ENCODE measurements at regions not wholly inside any gene's neighbourhood (a gene's known extent, or its start where the extent isn't known, plus 50 kb on each side); places are given as distances from the start of the nearest gene placed in this dataset.
"Not testable (repeated sequence)": the region's sequence is repeated elsewhere in the genome, so short reads cannot be mapped to it uniquely, and the experiment has no call there.

DNA sequence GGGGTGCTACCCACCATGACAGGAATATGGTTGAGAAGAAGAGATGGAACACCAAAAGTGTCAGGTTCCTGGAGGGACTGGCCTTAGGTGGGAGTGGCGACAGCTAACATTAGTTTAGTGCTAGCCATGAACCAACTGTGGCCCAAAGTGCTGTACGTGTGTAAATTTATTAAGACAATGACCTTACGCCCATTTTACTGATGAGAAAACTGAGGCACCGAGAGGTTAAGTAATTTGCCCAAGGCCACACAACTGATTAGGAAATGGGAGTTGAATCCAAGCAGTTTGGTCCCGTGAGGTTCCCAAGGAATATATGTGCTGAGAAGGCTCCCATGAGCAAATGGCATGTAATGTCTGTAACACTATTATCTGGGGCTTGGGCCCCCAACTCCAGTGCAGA, 109.5 kb upstream of the SLC1A4 start:
- Histone ChIP-seq H3K4me3 (ENCODE audit: low read length) (no peak overlapping the region), H3K27ac (ENCODE audit: low read length) (no peak overlapping the region), H3K9me3 (ENCODE audit: control insufficient read depth, low read depth, low read length) (no peaks in the 10 kb centered on the region), H3K9ac (ENCODE audit: low read length) (no peak overlapping the region), H3K27me3 (ENCODE audit: control insufficient read depth, insufficient read depth, low read length) (no peaks in the 10 kb centered on the region), H3K4me1 (ENCODE audit: control insufficient read depth, low read depth, low read length) (peaks cover 24% of the 10 kb centered on the region), H3K36me3 (ENCODE audit: control insufficient read depth, low read depth, low read length) (no peaks in the 10 kb centered on the region)

DNA sequence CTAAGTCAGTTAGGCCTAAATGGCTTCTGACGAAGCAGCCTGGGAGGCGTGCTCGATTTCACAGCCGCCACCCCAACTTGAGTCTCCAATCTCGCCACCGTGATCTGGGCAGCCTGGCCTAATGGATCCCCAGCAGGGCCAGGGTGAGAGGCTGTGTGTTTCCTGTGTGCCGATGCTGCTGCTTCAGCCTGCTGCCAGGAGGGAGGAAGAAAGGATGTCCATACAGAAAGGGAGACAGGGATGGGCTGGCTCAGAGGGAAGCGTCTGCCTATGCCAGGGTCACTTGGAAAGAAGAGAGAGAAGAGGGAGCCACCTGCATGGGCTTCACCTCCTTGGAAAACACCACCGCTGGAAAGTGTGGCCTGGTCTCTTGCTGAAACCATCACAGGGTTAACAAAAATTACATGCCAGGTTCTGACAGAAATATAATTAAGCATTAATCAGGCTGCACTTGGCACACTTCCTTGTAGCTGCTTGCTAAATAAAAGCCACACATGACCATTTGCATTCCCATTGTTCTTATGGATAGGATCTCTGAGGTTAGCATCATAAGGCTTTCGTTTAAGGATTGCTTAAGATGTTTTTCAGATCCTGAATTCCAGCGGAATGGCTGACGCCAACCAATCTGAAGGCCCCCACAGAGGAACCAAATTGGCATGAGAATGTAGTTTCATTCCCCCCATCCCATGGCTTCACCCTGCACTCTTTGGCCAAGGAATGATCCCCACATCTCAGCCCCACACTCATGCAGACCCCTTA, 108.8 kb upstream of the SLC1A4 start:
- H3K9ac ChIP-seq (ENCODE audit: low read length): no peak overlapping the region
- H3K27me3 ChIP-seq (ENCODE audit: control insufficient read depth, insufficient read depth, low read length): no peaks in the 10 kb centered on the region
- peak overlapping the region; percentile 6 for H3K4me3 ChIP-seq (ENCODE audit: low read length)
- H3K36me3 ChIP-seq (ENCODE audit: control insufficient read depth, low read depth, low read length): no peaks in the 10 kb centered on the region
- H3K4me1 ChIP-seq (ENCODE audit: control insufficient read depth, low read depth, low read length): peaks cover 23% of the 10 kb centered on the region
- no peaks in the 10 kb centered on the region for H3K9me3 ChIP-seq (ENCODE audit: control insufficient read depth, low read depth, low read length)
- no peak overlapping the region for H3K27ac ChIP-seq (ENCODE audit: low read length)

DNA sequence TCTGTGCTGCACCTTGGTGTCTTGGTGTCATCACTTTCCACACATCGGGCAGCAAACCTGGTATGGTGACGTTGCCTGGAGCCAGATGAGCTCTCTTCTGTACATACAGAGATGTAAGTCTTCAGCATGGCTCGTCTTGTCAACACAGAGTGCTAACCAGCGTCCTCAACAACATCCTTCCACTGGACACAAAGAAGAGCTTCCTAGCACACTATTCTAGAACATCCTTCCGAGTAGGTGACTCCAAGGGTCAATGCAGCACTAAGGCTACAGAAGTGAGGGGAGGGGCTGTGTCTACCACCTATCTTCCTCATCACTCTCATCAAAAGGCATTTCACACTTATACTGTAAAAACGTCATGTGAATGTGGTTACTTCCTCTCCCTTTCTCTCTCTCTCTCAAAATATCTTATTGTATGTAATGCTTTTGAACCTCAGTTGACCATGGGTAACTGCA, 108.1 kb upstream of the SLC1A4 start:
- Histone ChIP-seq H3K4me3 (ENCODE audit: low read length) (peak overlapping the region; percentile 6), H3K9ac (ENCODE audit: low read length) (no peak overlapping the region), H3K27me3 (ENCODE audit: control insufficient read depth, insufficient read depth, low read length) (no peaks in the 10 kb centered on the region), H3K27ac (ENCODE audit: low read length) (no peak overlapping the region), H3K36me3 (ENCODE audit: control insufficient read depth, low read depth, low read length) (no peaks in the 10 kb centered on the region), H3K9me3 (ENCODE audit: control insufficient read depth, low read depth, low read length) (no peaks in the 10 kb centered on the region), H3K4me1 (ENCODE audit: control insufficient read depth, low read depth, low read length) (peaks cover 18% of the 10 kb centered on the region)

DNA sequence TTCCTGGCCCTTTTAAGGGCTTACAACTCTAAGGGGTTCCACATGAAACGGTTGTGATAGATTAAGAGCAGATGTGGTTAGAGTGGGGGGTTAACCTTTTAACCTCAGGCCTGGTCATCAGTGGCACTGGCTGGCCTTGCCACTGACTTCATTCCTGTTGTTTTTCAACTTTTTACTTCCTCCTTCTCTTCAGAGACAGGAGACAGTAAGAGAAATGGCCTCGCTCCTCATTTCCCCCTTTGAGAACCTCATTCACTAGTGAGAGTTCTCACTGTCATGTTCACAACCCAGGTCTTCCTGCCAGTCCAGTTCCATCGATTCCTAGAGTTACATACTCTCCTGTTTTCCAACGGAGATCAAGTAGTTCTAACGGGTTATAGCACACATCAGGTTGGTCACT, 101.6 kb upstream of the SLC1A4 start:
- H3K4me3 ChIP-seq (ENCODE audit: low read length): no peak overlapping the region
- no peak overlapping the region for H3K27ac ChIP-seq (ENCODE audit: low read length)
- H3K9me3 ChIP-seq (ENCODE audit: control insufficient read depth, low read depth, low read length): no peaks in the 10 kb centered on the region
- no peak overlapping the region for H3K9ac ChIP-seq (ENCODE audit: low read length)
- no peaks in the 10 kb centered on the region for H3K36me3 ChIP-seq (ENCODE audit: control insufficient read depth, low read depth, low read length)
- H3K4me1 ChIP-seq (ENCODE audit: control insufficient read depth, low read depth, low read length): no peaks in the 10 kb centered on the region
- no peaks in the 10 kb centered on the region for H3K27me3 ChIP-seq (ENCODE audit: control insufficient read depth, insufficient read depth, low read length)

DNA sequence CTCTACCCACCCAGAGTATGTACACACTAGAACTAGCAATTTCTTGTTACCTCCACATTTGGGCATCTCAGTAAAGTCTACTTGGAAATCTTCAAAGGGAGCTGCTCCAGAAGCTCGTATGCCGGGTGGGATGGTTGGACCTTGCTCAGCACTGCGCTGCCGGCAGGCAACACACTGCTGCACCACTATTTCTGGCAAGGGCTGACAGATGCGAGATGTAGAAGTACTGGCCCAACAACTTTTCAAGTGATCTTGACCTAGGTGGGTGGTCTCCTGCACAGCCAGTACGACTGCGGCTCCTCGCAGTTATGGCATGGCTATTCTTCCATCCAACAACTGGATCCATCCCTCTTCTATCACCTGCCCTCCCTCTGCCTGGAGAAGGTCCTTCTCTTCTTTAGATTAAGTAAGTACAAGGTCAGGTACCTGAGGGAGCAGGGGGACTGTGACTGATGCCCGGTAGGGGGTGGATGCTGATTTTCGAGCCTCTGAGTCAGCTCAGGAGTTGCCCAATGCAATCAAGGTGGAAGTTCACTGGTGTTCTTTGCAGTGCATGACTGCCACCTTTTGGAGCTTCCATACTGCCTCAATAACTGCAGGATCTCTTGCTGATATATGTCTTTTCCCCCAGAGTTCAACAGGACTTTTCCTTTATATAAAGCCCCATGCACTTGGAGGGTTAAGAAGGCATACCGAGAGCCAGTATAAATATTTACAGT, 100.4 kb upstream of the SLC1A4 start:
- H3K9me3 ChIP-seq (ENCODE audit: control insufficient read depth, low read depth, low read length): no peaks in the 10 kb centered on the region
- no peaks in the 10 kb centered on the region for H3K4me1 ChIP-seq (ENCODE audit: control insufficient read depth, low read depth, low read length)
- H3K36me3 ChIP-seq (ENCODE audit: control insufficient read depth, low read depth, low read length): no peaks in the 10 kb centered on the region
- H3K4me3 ChIP-seq (ENCODE audit: low read length): no peak overlapping the region
- no peak overlapping the region for H3K27ac ChIP-seq (ENCODE audit: low read length)
- no peaks in the 10 kb centered on the region for H3K27me3 ChIP-seq (ENCODE audit: control insufficient read depth, insufficient read depth, low read length)
- no peak overlapping the region for H3K9ac ChIP-seq (ENCODE audit: low read length)

DNA sequence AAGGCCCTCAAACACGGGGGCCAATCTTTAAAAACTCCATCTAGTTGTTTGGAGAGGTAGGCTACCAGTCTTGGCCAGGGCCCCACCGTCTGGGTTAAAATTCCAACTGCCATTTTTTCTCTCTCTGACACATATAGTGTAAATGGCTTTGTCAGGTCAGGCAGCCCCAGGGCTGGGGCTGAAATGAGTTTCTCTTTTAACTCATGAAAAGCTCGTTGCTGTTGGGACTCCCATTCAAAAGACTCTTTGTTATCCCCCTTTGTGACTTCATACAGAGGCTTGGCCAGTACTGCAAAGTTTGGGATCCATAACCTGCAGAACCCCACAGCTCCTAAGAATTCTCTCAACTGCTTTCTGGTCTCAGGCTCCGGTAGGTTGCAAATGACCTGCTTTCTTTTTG, 99.4 kb upstream of the SLC1A4 start:
- H3K9ac ChIP-seq (ENCODE audit: low read length): no peak overlapping the region
- no peaks in the 10 kb centered on the region for H3K4me1 ChIP-seq (ENCODE audit: control insufficient read depth, low read depth, low read length)
- no peaks in the 10 kb centered on the region for H3K36me3 ChIP-seq (ENCODE audit: control insufficient read depth, low read depth, low read length)
- H3K4me3 ChIP-seq (ENCODE audit: low read length): no peak overlapping the region
- no peaks in the 10 kb centered on the region for H3K27me3 ChIP-seq (ENCODE audit: control insufficient read depth, insufficient read depth, low read length)
- H3K27ac ChIP-seq (ENCODE audit: low read length): no peak overlapping the region
- no peaks in the 10 kb centered on the region for H3K9me3 ChIP-seq (ENCODE audit: control insufficient read depth, low read depth, low read length)

DNA sequence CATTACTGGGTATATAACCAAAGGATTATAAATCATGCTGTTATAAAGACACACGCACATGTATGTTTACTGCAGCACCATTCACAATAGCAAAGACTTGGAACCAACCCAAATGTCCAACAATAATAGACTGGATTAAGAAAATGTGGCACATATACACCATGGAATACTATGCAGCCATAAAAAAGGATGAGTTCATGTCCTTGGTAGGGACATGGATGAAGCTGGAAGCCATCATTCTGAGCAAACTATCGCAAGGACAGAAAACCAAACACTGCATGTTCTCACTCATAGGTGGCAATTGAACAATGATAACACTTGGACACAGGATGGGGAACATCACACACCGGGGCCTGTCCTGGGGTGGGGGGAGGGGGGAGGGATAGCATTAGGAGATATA, 92.6 kb upstream of the SLC1A4 start:
- not testable (repeated sequence) for H3K9me3 ChIP-seq (ENCODE audit: control insufficient read depth, low read depth, low read length)

DNA sequence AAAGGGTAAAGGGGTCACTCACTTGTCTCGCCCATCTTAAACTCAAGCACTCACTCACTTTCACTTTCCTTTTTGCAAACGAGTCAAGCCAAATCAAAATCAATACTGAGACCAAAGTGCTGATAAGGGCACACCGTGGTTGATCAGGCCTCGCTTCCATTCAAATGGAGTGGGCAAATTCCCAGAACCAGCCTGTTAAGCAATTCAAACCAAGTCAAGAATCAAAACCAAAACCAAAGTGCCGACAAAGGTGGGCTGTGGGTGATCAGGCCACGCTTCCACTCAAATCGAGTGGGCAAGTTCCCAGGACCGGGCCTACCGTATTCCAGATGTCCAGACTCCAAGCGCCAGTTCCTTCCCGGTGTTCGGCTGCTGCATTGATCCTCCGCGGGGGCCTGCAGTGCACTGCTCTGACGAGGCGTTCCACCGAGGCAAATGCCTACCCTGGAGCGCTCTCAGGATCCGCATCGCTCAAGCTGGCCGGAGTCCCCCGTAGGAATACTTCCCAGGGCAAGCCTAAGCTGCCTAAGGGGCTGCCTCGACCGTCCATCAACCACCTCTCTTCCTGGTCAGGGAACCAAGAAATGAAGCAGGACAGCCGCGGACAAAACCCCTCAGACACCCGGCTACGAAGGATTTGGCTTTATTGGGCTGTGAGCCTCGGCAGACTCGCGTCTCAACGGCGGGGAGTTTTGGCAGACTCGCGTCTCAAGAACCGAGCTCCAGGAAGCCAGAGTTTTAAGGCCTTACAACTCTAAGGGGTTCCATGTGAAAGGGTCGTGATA, 89.9 kb upstream of the SLC1A4 start:
- Histone ChIP-seq H3K9ac (ENCODE audit: low read length) (no peak overlapping the region), H3K27ac (ENCODE audit: low read length) (no peak overlapping the region), H3K4me1 (ENCODE audit: control insufficient read depth, low read depth, low read length) (no peaks in the 10 kb centered on the region), H3K9me3 (ENCODE audit: control insufficient read depth, low read depth, low read length) (no peaks in the 10 kb centered on the region), H3K4me3 (ENCODE audit: low read length) (no peak overlapping the region), H3K27me3 (ENCODE audit: control insufficient read depth, insufficient read depth, low read length) (no peaks in the 10 kb centered on the region), H3K36me3 (ENCODE audit: control insufficient read depth, low read depth, low read length) (no peaks in the 10 kb centered on the region)

More for the DNA sequence above, 92.6 kb upstream of the SLC1A4 start:
- H3K36me3 ChIP-seq (ENCODE audit: control insufficient read depth, low read depth, low read length); H3K27me3 ChIP-seq (ENCODE audit: control insufficient read depth, insufficient read depth, low read length); H3K4me1 ChIP-seq (ENCODE audit: control insufficient read depth, low read depth, low read length); H3K4me3 ChIP-seq (ENCODE audit: low read length); H3K9ac ChIP-seq (ENCODE audit: low read length); H3K27ac ChIP-seq (ENCODE audit: low read length): not testable (repeated sequence)

DNA sequence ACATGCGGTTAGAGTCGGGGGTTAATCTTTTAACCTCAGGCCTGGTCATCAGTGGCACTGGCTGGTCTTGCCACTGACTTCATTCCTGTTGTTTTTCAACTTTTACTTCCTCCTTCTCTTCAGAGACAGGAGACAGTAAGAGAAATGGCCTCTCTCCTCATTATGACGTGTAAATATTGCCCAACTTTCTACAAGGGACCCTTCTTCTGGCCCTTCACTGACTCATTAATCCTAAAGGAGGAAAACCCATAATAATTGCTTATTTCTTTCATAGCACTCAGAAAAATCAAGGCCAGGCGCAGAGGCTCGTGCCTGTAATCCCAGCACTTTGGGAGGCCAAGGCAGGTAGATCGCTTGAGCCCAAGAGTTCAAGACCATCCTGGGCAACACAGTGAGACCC, 89.3 kb upstream of the SLC1A4 start:
- H3K27me3 ChIP-seq (ENCODE audit: control insufficient read depth, insufficient read depth, low read length); H3K27ac ChIP-seq (ENCODE audit: low read length); H3K4me3 ChIP-seq (ENCODE audit: low read length); H3K9me3 ChIP-seq (ENCODE audit: control insufficient read depth, low read depth, low read length); H3K4me1 ChIP-seq (ENCODE audit: control insufficient read depth, low read depth, low read length); H3K9ac ChIP-seq (ENCODE audit: low read length); H3K36me3 ChIP-seq (ENCODE audit: control insufficient read depth, low read depth, low read length): not testable (repeated sequence)

DNA sequence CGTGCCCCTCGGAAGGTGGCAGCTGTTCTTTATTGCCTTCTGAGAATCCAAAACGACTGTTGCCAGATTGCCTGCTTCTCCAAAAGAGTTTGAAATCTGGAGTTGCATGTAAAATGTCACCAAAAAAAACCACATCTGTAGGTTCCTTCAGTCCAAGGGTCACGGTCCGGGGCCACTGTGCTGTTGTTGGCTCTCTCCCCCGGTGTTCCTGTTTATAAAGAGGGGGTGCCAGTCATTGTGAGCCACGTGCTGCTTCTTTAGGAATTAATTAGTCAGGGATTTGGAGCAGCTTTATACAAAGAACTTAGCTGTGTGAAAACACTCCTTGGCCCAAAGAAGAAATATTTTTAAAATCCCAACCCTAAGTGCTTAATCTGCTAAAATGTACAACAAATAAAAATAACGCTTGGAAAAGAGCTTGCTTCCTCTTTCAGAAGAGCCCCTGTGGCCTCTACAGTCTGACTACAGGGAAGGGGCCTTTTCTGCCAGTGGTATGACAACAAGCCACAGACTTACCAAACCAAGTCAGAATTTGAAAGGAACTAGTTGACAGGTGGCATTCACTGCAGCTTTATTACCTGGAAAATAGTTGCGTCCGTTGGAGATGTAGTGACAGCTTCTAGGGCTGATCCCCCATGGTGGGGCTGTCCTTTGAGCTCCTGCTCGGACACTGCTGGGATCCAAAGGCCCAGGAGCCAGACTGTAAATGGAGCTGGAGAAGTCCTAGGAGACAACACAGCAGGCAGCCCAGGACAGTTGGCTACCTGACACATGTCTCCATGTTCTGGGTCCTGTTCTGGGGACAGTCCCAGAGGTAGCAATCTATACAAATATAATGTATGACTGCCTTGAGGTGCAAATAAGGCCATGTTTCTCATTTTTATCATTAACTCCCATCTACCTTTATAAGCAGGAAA, 84.5 kb upstream of the SLC1A4 start:
- H3K9ac ChIP-seq (ENCODE audit: low read length): no peak overlapping the region
- no peak overlapping the region for H3K27ac ChIP-seq (ENCODE audit: low read length)

More for the DNA sequence above, 84.5 kb upstream of the SLC1A4 start:
- no peaks in the 10 kb centered on the region for H3K9me3 ChIP-seq (ENCODE audit: control insufficient read depth, low read depth, low read length)
- H3K36me3 ChIP-seq (ENCODE audit: control insufficient read depth, low read depth, low read length): no peaks in the 10 kb centered on the region
- H3K4me1 ChIP-seq (ENCODE audit: control insufficient read depth, low read depth, low read length): no peaks in the 10 kb centered on the region
- H3K27me3 ChIP-seq (ENCODE audit: control insufficient read depth, insufficient read depth, low read length): no peaks in the 10 kb centered on the region
- H3K4me3 ChIP-seq (ENCODE audit: low read length): no peak overlapping the region
